GM18951 (cell line): ENCODE measurements at regions not wholly inside any gene's neighbourhood (a gene's known extent, or its start where the extent isn't known, plus 50 kb on each side); places are given as distances from the start of the nearest gene placed in this dataset.

ENCODE experiments used
- POLR2A ChIP-seq: IDR thresholded peaks from 4 replicates; pipeline ENCODE4 v1.6.1; 2011; ENCODE audit warnings: mild to moderate bottlenecking; ENCODE audit not compliant: insufficient read length, insufficient read depth; ENCODE audit errors: extremely low read depth
- in situ Hi-C: fragments of 300-500 bp; cut with MboI; formaldehyde crosslinking; loops from one replicate; pipeline ENCODE4 v1.12.0; 2022; ENCODE audit warnings: low sequenced_read_pairs, mixed read lengths, inconsistent platforms; ENCODE audit not compliant: unreplicated experiment

DNA sequence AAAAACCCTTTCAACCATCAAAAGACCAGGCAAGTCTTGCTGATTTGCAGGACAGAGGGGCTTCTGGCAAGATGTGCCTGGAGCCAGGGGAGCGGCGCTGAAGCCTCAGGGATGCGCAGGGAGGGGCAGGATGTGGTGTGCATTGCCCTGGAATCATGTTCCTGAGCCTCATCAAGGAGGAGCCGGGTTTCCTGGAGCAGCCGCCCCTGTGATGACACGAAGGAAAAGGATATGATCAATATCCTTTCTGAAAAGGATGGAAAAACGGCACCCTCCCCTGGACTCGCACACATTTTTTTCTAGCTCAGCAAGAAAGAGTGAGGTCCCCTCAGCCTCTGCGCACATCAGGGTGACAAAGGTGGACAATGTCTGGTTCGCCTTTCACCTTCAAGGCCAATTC lies 173.1 kb upstream of the SSTR4 start:
- no peak for TF ChIP-seq POLR2A
- in situ Hi-C loops: no loop called here

DNA sequence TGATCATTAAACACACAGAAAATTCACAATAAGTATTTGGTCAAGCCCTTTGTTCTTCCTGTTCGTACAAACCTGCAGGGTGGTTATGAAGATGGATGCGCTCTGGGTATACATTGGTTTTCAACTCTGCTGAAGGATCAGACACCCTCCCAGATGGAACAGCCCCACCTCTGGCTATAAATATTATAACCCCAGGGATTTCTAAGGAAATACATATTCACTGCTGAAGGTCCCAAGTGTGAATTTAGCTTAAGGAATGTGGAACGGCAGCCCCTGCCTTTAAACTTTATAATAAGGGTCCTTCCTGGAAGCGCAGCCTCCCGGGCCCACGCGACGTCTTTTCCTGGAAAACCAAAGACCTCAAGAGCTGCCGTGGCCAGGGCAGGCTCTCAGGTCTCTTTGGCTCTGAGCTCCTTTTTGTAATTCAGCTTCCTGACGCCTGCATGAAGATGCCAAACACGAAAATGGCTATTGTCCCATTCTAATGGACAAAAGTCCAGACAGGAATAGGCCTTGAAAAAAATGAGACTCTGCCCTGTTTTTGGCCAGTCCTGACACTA lies 172.4 kb upstream of the SSTR4 start:
- in situ Hi-C loops: no loop called here
- TF ChIP-seq POLR2A: no peak

DNA sequence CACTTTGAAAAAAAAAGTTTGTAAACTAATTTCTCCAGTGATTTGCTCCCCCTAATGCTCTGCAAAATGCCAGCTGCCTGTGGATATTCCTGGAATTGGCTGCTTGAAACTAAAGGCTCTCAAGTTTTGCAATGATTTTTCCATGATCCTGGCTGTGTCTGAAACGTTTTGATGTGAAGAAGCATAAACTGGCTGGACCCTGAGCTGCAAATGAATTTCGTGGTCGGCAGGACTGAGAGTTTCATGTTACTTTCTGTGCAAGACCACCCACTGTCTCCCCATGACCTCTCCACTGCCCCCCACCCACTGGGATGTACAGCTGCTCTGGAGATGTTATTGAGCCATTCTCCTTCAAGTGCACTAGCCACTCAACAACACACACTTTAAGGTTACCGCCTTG lies 171.3 kb upstream of the SSTR4 start:
- no peak for TF ChIP-seq POLR2A
- in situ Hi-C loops: no loop called here

DNA sequence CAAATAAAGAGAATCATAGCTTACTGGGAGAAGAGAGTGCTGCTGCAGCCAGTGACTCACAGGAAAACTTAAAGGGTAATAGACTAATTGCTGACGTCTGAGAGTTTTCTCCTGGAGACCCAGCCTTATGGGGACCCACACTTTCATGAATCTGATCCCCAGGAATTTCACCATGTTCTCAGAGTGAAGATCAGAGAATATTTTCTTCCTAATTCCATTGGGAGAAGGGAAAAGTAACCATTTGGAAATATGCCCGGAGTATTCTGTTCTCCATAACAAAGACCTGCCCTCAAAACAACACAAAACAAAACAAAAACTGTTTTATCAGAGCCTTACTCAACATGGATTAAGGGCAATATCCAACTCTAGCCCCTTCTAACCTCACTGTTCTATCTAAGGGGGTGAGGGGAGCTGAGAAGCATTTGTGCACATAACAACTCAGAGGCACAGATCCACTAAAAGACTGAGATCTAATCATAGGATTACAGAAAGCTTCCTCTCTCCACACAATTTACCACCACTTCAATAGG lies 168.2 kb upstream of the SSTR4 start:
- in situ Hi-C loops: no loop called here
- no peak for TF ChIP-seq POLR2A

DNA sequence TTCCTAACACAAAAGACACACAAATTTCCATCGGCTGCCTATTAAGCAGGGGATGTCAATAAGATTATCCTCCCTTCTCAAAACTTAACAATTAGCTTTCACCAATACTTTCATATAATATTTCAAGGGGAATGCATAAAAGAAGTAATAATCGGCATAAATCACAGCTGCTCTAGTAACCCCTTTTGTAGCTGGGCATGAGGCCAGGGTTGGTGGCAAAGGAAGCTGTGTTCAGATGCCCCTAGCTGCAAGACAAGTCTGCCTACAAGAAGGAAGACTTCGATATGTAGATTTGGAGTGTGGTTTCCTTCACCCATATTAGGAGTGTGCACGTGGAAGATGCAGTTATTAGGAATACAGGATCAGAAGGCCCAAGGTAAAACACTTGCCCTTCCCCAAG lies 156.9 kb upstream of the SSTR4 start:
- TF ChIP-seq POLR2A: no peak

DNA sequence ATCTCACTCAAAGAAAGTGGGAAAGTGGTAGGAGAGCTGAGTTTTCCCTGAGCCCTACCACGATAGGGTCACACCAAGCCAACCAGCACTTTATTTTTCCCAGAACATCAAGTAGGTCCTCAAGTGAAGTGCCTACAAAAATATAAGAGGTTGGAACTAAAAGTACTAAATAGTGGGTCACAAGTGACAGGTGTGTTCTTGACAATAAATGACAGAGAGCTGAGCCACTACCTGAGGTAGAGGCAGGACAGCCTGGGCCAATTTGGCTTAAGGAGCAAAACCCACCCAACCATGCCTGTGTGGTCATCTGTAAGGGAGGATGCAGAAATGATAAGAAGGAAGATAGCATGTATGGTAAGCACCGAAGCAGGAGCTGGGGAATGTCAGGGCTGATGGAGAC lies 154.8 kb upstream of the SSTR4 start:
- in situ Hi-C loops: no loop called here
- TF ChIP-seq POLR2A: no peak

More for the DNA sequence above, 156.9 kb upstream of the SSTR4 start:
- in situ Hi-C loops: no loop called here

DNA sequence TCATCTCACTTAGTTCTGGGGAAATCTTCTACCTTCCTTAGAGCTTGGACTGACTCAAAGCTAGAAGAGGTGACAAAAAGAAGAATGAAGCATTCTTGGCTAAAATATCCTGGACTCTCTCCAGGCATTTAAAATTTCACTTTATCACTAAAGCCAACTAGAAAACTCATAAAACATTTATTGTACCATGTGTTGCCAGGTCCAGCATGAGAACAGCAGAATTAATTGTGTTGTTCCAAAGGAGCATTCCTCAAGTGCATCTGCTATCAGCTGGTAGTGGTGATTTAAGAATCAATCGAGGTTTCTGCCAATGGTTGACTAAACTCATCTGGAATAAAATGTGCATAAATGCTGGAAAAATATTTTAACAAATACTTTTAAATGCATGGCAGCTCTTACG lies 147.3 kb upstream of the SSTR4 start:
- no peak for TF ChIP-seq POLR2A
- in situ Hi-C loops: no loop called here

DNA sequence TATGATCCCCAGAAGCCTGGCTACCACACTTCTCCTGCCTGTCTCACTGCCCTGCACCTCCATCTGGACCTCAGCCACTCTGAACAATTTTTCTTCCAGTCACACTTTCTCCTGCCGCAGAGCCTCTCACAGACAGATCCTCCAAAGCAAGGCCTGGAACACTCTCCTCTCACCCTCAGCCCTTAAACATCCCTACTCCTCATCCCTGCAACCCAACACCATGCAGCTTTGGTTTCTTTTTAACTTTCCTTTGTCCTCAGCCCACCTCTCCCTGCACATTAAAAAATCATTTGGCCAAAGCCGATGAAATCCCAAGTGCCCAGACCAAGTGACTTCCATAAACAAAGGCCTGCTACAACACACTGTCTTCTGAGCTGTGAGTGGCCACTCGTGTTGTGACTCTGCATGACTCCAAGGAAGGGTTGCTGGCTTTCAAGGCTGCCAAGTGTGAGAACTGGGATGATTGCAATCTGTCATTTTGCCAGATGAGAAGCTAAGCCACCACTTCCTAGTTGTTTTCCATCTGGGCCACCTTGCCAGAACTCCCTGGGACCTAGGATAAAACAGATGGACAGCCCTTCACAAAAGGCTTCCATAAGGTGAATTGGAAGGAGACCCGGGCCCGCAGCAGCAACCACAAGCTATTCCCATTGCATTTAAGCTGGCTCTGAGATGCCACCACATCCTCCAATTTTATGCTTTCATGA lies 144.4 kb upstream of the SSTR4 start:
- in situ Hi-C loops: no loop called here
- TF ChIP-seq POLR2A: no peak

DNA sequence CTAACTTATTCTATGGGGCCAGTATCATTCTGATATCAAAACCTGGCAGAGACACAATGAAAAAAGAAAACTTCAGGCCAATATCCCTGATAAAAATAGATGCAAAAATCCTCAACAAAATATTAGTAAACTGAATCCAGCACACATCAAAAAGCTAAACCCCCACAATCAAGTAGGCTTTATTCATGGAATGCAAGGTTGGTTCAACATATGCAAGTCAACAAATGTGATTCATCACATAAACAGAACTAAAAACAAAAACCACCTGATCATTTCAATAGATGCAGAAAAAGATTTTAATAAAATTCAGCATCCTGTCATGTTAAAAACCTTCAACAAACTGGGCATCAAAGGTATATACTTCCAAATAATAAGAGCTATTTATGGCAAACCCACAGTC lies 133.9 kb upstream of the SSTR4 start:
- in situ Hi-C loops: no loop called here
- TF ChIP-seq POLR2A: no peak

DNA sequence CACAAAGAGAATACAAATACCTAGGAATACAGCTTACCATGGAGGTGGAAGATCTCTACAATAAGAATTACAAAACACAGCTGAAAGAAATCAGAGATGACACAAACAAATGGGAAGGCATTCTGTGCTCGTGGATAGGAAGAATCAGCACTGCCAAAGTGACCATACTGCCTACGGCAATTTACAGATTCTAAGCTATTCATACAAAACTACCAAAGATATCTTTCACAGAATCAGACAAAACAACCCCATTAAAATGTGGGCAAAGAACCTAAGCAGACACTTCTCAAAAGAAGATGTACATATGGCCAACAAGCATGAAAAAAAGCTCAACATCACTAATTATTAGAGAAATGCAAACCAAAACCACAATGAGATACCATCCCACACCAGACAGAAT lies 133.2 kb upstream of the SSTR4 start:
- TF ChIP-seq POLR2A: no peak
- in situ Hi-C loops: no loop called here

DNA sequence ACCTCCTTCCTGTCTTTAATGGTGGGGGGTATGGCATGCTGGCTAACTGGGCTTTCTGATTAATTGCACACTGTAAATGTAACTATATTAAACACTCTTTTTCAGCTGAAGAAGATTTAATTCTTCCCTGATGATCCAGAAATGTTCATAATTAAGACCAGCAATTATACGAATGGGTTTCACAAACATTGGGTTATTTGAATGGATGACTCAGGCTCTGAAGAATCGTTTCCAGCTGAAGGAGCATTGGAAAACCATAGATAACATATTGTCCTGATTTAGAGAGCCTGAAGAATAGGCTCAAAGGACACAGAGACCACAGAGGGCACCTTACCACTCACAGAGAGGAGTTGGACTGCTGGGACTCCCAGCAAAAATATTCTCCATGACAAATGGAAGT lies 130.7 kb upstream of the SSTR4 start:
- in situ Hi-C loops: no loop called here
- TF ChIP-seq POLR2A: no peak

DNA sequence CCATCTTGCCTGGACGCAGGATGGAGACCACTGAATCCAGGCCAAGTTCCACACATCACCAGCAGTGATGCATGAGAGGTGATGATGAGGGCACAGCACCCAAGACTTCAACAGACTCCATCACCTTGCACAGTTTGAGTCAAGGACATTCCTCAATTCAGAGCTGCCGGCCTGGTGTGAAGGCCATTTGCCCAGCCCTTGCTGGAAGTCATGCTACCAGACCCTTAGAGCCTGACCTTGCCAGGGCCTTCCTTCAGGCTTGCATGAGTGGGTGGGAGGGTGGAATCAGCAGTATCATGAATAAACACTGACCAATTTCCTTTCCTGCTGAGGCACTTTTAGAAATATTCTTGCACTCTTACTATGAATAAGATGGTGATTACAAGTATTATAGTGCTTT lies 130.2 kb upstream of the SSTR4 start:
- in situ Hi-C loops: no loop called here
- TF ChIP-seq POLR2A: no peak

DNA sequence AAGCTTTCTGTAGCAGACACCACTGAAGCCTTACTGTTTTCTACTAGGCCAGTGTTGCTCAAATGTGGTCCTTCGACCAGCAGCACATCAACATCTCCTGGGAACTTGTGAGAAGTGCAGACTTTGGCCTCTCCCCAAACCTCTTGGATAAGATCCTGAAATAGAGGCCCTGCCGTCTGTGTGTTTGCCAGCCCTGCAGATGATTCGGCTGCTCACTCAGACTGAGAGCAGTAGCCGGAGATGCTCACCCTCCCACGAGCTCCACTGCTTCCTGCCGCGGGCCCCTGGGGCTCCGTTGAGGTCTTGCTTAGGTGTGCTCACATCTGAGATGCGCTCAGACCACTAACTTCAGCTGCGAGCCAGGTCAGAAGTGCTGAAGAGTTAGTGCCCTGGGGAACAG lies 129.5 kb upstream of the SSTR4 start:
- in situ Hi-C loops: no loop called here
- no peak for TF ChIP-seq POLR2A

DNA sequence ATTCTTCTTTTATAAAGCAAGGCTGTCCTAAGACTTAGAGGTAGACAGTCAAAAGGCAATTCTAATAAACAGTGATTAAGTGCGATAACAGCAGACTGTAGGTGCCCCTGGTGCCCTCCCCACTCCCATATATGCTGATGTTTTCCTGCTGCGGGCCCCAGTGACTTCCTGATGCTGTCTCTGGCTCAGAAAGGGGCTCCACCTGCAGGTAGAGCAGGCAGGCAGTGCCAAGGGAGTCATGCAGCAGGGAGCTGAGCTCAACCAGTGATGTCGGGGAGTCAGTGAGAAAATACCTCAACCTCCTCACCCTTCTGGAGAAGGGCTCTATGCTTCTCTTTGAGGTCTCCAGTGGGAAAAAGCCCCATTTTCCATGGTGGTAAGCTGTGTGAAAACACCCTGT lies 126.7 kb upstream of the SSTR4 start:
- no peak for TF ChIP-seq POLR2A
- in situ Hi-C loops: no loop called here

DNA sequence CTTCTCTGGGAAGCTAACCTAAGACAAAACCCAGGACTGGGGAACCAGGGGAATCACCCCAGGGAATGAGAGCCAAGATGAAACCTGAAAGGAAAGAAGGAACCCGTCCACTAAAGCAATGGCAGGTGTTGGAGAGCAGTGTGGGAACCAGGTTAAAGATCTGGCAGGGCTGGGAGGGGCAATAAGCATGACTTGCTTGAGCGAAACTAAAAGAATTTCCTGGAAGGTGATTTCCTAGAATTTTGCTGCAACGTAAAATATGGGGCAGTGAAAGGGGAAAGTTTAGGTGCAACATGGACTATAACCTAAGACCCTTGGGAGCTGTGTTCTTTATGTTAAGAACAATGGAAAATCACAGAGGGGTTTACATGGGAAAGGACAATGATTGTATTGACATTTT lies 126.2 kb upstream of the SSTR4 start:
- in situ Hi-C loops: no loop called here
- no peak for TF ChIP-seq POLR2A

DNA sequence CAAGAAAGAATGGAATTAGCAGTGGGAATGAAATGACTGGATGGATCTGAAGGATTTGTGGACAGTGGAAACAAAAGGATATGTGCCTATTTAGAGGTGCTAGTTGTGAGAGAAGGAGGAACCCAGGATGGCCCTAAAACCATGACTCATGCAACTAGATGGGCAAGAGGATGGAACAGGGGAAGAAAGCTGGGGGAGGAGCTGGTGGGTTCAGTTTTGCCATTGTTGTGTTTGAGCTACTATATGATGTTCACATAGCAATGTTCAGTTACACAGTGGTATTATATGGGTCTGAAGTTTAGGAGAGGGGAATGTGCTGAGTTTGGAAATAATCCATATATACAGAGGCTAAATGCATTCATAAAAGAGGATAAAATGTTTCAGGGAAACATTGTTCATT lies 125.7 kb upstream of the SSTR4 start:
- no peak for TF ChIP-seq POLR2A
- in situ Hi-C loops: no loop called here
